GM12892 (cell line): ENCODE measurements at regions not wholly inside any gene's neighbourhood (a gene's known extent, or its start where the extent isn't known, plus 50 kb on each side); places are given as distances from the start of the nearest gene placed in this dataset.

Experiments
- POLR2AphosphoS5 ChIP-seq: IDR thresholded peaks from 2 replicates; pipeline ENCODE4 v1.6.1; 2011; ENCODE audit warnings: low read depth, low read length, control low read depth
- TAF1 ChIP-seq: IDR thresholded peaks from 2 replicates; pipeline ENCODE4 v1.6.1; 2011; ENCODE audit warnings: low read depth, mild to moderate bottlenecking, control low read depth, low read length, borderline replicate concordance

GRCh38 chr2:22786817-22787216 is 598.2 kb upstream of the KLHL29 start:
- TF ChIP-seq POLR2AphosphoS5 (no peak), TAF1 (no peak)
